DND-41 (cell line): ENCODE measurements at regions not wholly inside any gene's neighbourhood (a gene's known extent, or its start where the extent isn't known, plus 50 kb on each side); places are given as distances from the start of the nearest gene placed in this dataset.

ENCODE experiments used
- CTCF ChIP-seq: IDR thresholded peaks from 2 replicates; pipeline ENCODE4 v1.5.1; 2012; ENCODE audit warnings: borderline replicate concordance, low read length, moderate library complexity, mild to moderate bottlenecking; ENCODE audit not compliant: poor library complexity, severe bottlenecking; ENCODE audit errors: extremely low read depth
- EZH2 ChIP-seq: IDR thresholded peaks from 3 replicates; pipeline ENCODE4 v1.6.1; 2012; ENCODE audit warnings: borderline replicate concordance, low read depth, mild to moderate bottlenecking, moderate library complexity, low read length, inconsistent platforms; ENCODE audit not compliant: severe bottlenecking

- no peak for TF ChIP-seq EZH2
- no peak for TF ChIP-seq CTCF
These were observed 186.2 kb downstream of the EPM2A start for GRCh38 chr6:145548933-145549648.
